DMS153 treated with DMSO at 0.1 percent for 48 hours (cell line): ENCODE measurements at regions not wholly inside any gene's neighbourhood (a gene's known extent, or its start where the extent isn't known, plus 50 kb on each side); places are given as distances from the start of the nearest gene placed in this dataset.

Source experiments
- DNase-seq: peaks from one replicate; lab custom pipeline; 2025; ENCODE audit not compliant: unreplicated experiment; lab: John Stamatoyannopoulos, UW

GRCh38 chr15:98139337-98139736 is 178.8 kb downstream of the ARRDC4 start:
- no peak for DNase-seq

- DNase-seq, result no peak
Measured at GRCh38 chr15:98142572-98142971, 182.1 kb downstream of the ARRDC4 start.

- DNase-seq, result no peak
Measured at GRCh38 chr15:98143116-98143515, 182.6 kb downstream of the ARRDC4 start.

GRCh38 chr15:98144388-98144787 is 183.9 kb downstream of the ARRDC4 start:
- DNase-seq, result no peak

- no peak for DNase-seq
Measured at GRCh38 chr15:98146031-98146820, 185.7 kb downstream of the ARRDC4 start.

GRCh38 chr15:98147415-98147814 is 186.9 kb downstream of the ARRDC4 start:
- DNase-seq, result no peak

- DNase-seq, result no peak
Measured at GRCh38 chr15:98150084-98150483, 189.6 kb downstream of the ARRDC4 start.

- DNase-seq, result no peak
Measured at GRCh38 chr15:98150536-98150935, 190.0 kb downstream of the ARRDC4 start.

GRCh38 chr15:98151096-98151495 is 190.6 kb downstream of the ARRDC4 start:
- no peak for DNase-seq

GRCh38 chr15:98152156-98152555 is 191.7 kb downstream of the ARRDC4 start:
- DNase-seq, result no peak

GRCh38 chr15:98154863-98155262 is 194.4 kb downstream of the ARRDC4 start:
- DNase-seq, result no peak

- DNase-seq, result no peak
Measured at GRCh38 chr15:98155356-98155755, 194.9 kb downstream of the ARRDC4 start.

- DNase-seq, result no peak
Measured at GRCh38 chr15:98160236-98160635, 199.7 kb downstream of the ARRDC4 start.

GRCh38 chr15:98163319-98164045 is 203.0 kb downstream of the ARRDC4 start:
- no peak for DNase-seq

- DNase-seq, result no peak
Measured at GRCh38 chr15:98164571-98164970, 204.1 kb downstream of the ARRDC4 start.

GRCh38 chr15:98164986-98165385 is 204.5 kb downstream of the ARRDC4 start:
- no peak for DNase-seq

GRCh38 chr15:98167722-98168268 is 207.3 kb downstream of the ARRDC4 start:
- DNase-seq, result no peak

- DNase-seq, result no peak
Measured at GRCh38 chr15:98169551-98169950, 209.0 kb downstream of the ARRDC4 start.

- DNase-seq, result no peak
Measured at GRCh38 chr15:98174286-98174685, 213.8 kb downstream of the ARRDC4 start.

GRCh38 chr15:98174841-98175240 is 214.3 kb downstream of the ARRDC4 start:
- DNase-seq, result no peak

- DNase-seq, result peak; percentile 44
Measured at GRCh38 chr15:98177966-98178592, 217.6 kb downstream of the ARRDC4 start.

GRCh38 chr15:98178861-98179260 is 218.4 kb downstream of the ARRDC4 start:
- no peak for DNase-seq
